Neural crest cell (in vitro differentiated cells): ENCODE measurements at regions not wholly inside any gene's neighbourhood (a gene's known extent, or its start where the extent isn't known, plus 50 kb on each side); places are given as distances from the start of the nearest gene placed in this dataset.

Experiments used
- DNase-seq: peaks from one replicate; pipeline ENCODE4 v3.0.0; 2021; ENCODE audit warnings: low read depth, mixed read lengths, low spot score
- H3K27ac Mint-ChIP-seq: one replicate; pipeline ENCODE4 v1.8.0; 2021; ENCODE audit warnings: mild to moderate bottlenecking, mixed read lengths; ENCODE audit not compliant: unreplicated experiment
- H3K27me3 Mint-ChIP-seq: 2 replicates; pipeline ENCODE4 v1.8.0; 2021; ENCODE audit warnings: low read depth, mild to moderate bottlenecking, mixed read lengths
- H3K36me3 Mint-ChIP-seq: 2 replicates; pipeline ENCODE4 v1.8.0; 2021; ENCODE audit warnings: low read depth, mild to moderate bottlenecking, mixed read lengths
- H3K4me1 Mint-ChIP-seq: 2 replicates; pipeline ENCODE4 v1.8.0; 2021; ENCODE audit warnings: mixed read lengths
- H3K4me3 Mint-ChIP-seq: one replicate; pipeline ENCODE4 v1.8.0; 2021; ENCODE audit warnings: mild to moderate bottlenecking, mixed read lengths
- H3K9me3 Mint-ChIP-seq: 2 replicates; pipeline ENCODE4 v1.8.0; 2021; ENCODE audit warnings: mixed read lengths
- TF ChIP-seq, protein P1 (sequence below): fragments of 200-600 bp; sonication (generic); conservative IDR thresholded peaks from 2 replicates; pipeline ENCODE4 v1.5.0; 2021; ENCODE audit warnings: antibody characterized with exemption, mild to moderate bottlenecking

DNA sequence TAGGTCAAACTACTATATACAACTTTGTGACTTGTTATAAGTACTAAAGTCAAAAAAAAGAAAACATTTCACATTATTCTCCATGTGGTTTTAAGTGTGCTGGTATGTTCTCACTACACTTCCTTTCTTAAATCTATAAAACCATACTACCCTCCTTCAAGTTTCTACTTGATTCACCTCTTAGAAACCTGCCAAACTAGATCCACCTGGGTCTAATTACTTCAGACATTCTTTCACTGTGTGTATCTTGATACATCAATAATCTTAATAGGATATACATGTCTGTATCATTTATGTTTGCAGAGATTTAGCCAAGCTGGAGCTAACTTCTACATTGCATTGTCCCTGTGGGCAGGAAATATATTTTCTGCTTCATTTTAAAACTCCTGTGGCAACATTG lies 1012.6 kb downstream of the EFNA5 start:
- Mint-ChIP-seq H3K36me3 (peaks cover 5% of the 10 kb centered on the region), H3K4me3 (no peak overlapping the region), H3K27ac (no peak overlapping the region), H3K4me1 (no peaks in the 10 kb centered on the region), H3K9me3 (peaks cover 16% of the 10 kb centered on the region), H3K27me3 (no peaks in the 10 kb centered on the region)
- no peak for DNase-seq
- TF ChIP-seq, protein P1, sequence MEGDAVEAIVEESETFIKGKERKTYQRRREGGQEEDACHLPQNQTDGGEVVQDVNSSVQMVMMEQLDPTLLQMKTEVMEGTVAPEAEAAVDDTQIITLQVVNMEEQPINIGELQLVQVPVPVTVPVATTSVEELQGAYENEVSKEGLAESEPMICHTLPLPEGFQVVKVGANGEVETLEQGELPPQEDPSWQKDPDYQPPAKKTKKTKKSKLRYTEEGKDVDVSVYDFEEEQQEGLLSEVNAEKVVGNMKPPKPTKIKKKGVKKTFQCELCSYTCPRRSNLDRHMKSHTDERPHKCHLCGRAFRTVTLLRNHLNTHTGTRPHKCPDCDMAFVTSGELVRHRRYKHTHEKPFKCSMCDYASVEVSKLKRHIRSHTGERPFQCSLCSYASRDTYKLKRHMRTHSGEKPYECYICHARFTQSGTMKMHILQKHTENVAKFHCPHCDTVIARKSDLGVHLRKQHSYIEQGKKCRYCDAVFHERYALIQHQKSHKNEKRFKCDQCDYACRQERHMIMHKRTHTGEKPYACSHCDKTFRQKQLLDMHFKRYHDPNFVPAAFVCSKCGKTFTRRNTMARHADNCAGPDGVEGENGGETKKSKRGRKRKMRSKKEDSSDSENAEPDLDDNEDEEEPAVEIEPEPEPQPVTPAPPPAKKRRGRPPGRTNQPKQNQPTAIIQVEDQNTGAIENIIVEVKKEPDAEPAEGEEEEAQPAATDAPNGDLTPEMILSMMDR, result no peak

DNA sequence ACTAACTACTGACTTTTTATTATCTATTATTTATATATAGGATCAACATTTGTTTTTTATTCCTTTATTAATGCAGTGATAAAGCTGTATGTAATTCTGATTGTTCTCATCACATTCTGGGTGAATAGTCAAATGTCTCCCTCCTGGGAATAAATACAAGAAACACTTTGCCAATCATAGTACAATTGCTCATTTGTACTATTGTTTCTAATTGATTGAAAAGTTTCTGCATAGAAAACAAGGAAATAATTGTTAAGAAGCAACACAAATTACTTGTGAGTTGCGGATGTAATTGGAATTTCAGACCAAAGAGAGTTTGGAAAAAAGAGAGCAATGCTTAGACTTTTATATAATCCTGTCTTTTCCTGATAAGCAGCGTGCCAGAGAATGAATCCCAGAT lies 1013.9 kb downstream of the EFNA5 start:
- H3K36me3 Mint-ChIP-seq, result peaks cover 5% of the 10 kb centered on the region
- no peak overlapping the region for H3K4me3 Mint-ChIP-seq
- DNase-seq, result no peak
- H3K27me3 Mint-ChIP-seq, result no peaks in the 10 kb centered on the region
- TF ChIP-seq, protein P1, result no peak
- peaks cover 24% of the 10 kb centered on the region for H3K9me3 Mint-ChIP-seq
- no peaks in the 10 kb centered on the region for H3K4me1 Mint-ChIP-seq
- no peak overlapping the region for H3K27ac Mint-ChIP-seq

DNA sequence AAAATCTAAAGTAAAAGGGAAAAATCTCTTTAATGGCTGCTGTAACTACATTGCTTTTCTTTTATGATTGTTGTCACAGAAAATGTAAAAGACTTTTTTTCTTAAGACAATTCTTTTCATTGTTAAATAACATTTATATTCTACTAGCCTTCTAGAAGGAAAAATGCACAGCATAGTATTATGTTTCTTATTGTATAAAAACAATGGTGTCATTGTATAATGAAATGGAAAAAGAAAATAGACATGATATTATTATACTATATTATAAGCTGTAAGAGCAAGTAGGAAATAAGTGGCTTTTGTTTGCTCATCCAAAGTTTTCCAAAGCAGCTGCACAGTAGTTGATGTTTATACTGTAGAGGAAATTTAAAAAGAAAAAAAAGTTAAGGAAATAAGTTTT lies 1021.7 kb downstream of the EFNA5 start:
- no peak overlapping the region for H3K27ac Mint-ChIP-seq
- no peak for DNase-seq
- TF ChIP-seq, protein P1, result no peak
- peaks cover 8% of the 10 kb centered on the region for H3K4me1 Mint-ChIP-seq
- no peaks in the 10 kb centered on the region for H3K27me3 Mint-ChIP-seq
- no peaks in the 10 kb centered on the region for H3K36me3 Mint-ChIP-seq
- peaks cover 11% of the 10 kb centered on the region for H3K9me3 Mint-ChIP-seq
- no peak overlapping the region for H3K4me3 Mint-ChIP-seq

DNA sequence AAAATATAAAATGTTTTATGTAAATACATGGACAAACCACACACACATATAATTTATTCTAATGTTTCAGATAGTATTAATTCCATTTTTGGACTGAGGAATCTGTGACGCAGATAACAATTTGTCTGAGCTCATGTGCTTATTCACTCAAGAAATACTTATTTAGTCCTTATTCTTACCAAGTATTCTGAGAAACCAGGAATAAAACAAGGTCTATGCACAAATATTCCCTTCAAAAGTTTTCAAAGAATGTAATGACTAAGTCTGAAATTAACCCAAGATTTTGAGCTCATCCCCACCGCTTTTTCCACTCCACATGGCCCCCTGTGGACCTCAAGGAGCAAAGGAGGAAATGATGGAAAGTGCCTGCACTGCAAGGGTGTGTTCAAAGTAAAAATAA lies 1022.3 kb downstream of the EFNA5 start:
- no peak overlapping the region for H3K27ac Mint-ChIP-seq
- DNase-seq, result no peak
- H3K4me3 Mint-ChIP-seq, result no peak overlapping the region

DNA sequence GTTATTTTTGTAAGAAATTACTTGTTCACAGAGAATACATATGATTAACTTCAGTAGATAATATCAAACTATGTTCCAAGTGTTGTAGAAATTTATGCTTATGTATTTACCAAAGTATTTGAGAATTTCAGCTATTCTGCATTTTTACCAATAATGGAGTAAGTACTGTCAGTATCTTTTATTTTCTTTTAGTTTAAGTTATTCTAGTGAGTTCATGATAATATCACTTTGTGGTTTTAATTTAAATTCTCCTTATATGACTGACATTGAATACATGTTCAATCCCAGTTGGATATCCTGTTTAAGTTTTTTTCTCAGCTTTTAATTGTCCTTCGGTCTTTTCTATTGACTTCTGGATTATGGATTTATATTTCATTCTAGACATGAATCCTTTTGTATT lies 1024.6 kb downstream of the EFNA5 start:
- no peaks in the 10 kb centered on the region for H3K36me3 Mint-ChIP-seq
- peaks cover 8% of the 10 kb centered on the region for H3K4me1 Mint-ChIP-seq
- H3K4me3 Mint-ChIP-seq, result no peak overlapping the region
- H3K9me3 Mint-ChIP-seq, result no peaks in the 10 kb centered on the region
- no peaks in the 10 kb centered on the region for H3K27me3 Mint-ChIP-seq
- no peak for DNase-seq
- TF ChIP-seq, protein P1, result no peak
- H3K27ac Mint-ChIP-seq, result no peak overlapping the region

More for the DNA sequence above, 1022.3 kb downstream of the EFNA5 start:
- Mint-ChIP-seq H3K4me1 (peaks cover 8% of the 10 kb centered on the region), H3K9me3 (peaks cover 8% of the 10 kb centered on the region), H3K27me3 (no peaks in the 10 kb centered on the region), H3K36me3 (no peaks in the 10 kb centered on the region)
- TF ChIP-seq, protein P1, result no peak

DNA sequence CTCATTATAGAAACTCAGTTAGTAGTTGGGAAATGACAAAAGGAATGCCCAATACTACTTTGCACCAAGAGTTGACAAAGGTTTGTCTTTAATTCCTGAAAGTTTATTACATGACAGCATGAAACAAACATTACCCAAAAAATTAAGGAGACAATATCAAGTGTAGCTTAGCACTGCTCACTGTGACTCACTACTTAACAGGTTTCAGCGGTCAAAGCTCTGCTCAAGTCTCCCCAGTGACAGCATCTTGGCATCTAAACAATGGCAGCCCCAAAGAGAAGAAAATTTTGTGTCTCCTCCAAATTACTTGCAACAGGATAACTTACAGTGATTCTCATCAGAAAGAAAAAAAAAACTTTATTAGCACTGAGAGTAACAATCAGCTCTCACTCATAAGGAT lies 1030.2 kb downstream of the EFNA5 start:
- H3K4me3 Mint-ChIP-seq, result no peak overlapping the region
- no peak overlapping the region for H3K27ac Mint-ChIP-seq
- no peaks in the 10 kb centered on the region for H3K4me1 Mint-ChIP-seq
- DNase-seq, result no peak
- no peaks in the 10 kb centered on the region for H3K27me3 Mint-ChIP-seq
- H3K9me3 Mint-ChIP-seq, result peaks cover 9% of the 10 kb centered on the region
- peaks cover 2% of the 10 kb centered on the region for H3K36me3 Mint-ChIP-seq
- TF ChIP-seq, protein P1, result no peak
